ENCODE measurements at regions not wholly inside any gene's neighbourhood (a gene's known extent, or its start where the extent isn't known, plus 50 kb on each side); places are given as distances from the start of the nearest gene placed in this dataset.
"Not testable (repeated sequence)": the region's sequence is repeated elsewhere in the genome, so short reads cannot be mapped to it uniquely, and the experiment has no call there.

GRCh38 chr2:47728551-47728950 lies 54.4 kb upstream of the MSH6 start:
- FAIRE-seq (no peak), DNase-seq (ENCODE audit: low spot score) (no peak)

- DNase-seq (ENCODE audit: low spot score), result no peak
- no peak for FAIRE-seq
These were observed 55.0 kb upstream of the MSH6 start for GRCh38 chr2:47727956-47728355.

- DNase-seq (ENCODE audit: low spot score); FAIRE-seq: not testable (repeated sequence)
These were observed 56.0 kb upstream of the MSH6 start for GRCh38 chr2:47726978-47727377.

- FAIRE-seq, result no peak
- no peak for DNase-seq (ENCODE audit: low spot score)
These were observed 57.1 kb upstream of the MSH6 start for GRCh38 chr2:47725808-47726207.

GRCh38 chr2:47724221-47724981 lies 58.5 kb upstream of the MSH6 start:
- peak; percentile 97 for FAIRE-seq
- DNase-seq (ENCODE audit: low spot score), result peak; percentile 95

- FAIRE-seq, result no peak
- DNase-seq (ENCODE audit: low spot score), result no peak
These were observed 61.6 kb upstream of the MSH6 start for GRCh38 chr2:47721296-47721695.

- DNase-seq (ENCODE audit: low spot score), result no peak
- no peak for FAIRE-seq
These were observed 62.4 kb upstream of the MSH6 start for GRCh38 chr2:47720559-47720958.

GRCh38 chr2:47720036-47720435 lies 62.9 kb upstream of the MSH6 start:
- no peak for DNase-seq (ENCODE audit: low spot score)
- no peak for FAIRE-seq

- DNase-seq (ENCODE audit: low spot score), result no peak
- FAIRE-seq, result no peak
These were observed 63.8 kb upstream of the MSH6 start for GRCh38 chr2:47719099-47719498.

GRCh38 chr2:47716307-47716706 lies 66.6 kb upstream of the MSH6 start:
- not testable (repeated sequence) for FAIRE-seq; DNase-seq (ENCODE audit: low spot score)

GRCh38 chr2:47715552-47715951 lies 67.4 kb upstream of the MSH6 start:
- FAIRE-seq (no peak), DNase-seq (ENCODE audit: low spot score) (no peak)

- FAIRE-seq (no peak), DNase-seq (ENCODE audit: low spot score) (no peak)
These were observed 74.0 kb upstream of the MSH6 start for GRCh38 chr2:47708801-47709499.

- FAIRE-seq, result no peak
- no peak for DNase-seq (ENCODE audit: low spot score)
These were observed 78.7 kb upstream of the MSH6 start for GRCh38 chr2:47704287-47704686.

GRCh38 chr2:47699533-47700215 lies 83.3 kb upstream of the MSH6 start:
- DNase-seq (ENCODE audit: low spot score) (no peak), FAIRE-seq (no peak)

GRCh38 chr2:47698436-47698972 lies 84.4 kb upstream of the MSH6 start:
- FAIRE-seq; DNase-seq (ENCODE audit: low spot score): not testable (repeated sequence)

- DNase-seq (ENCODE audit: low spot score); FAIRE-seq: not testable (repeated sequence)
These were observed 85.1 kb upstream of the MSH6 start for GRCh38 chr2:47697681-47698435.

- DNase-seq (ENCODE audit: low spot score), result no peak
- FAIRE-seq, result no peak
These were observed 85.8 kb upstream of the MSH6 start for GRCh38 chr2:47697000-47697601.

- DNase-seq (ENCODE audit: low spot score), result no peak
- FAIRE-seq, result no peak
These were observed 86.5 kb upstream of the MSH6 start for GRCh38 chr2:47696478-47696831.

- DNase-seq (ENCODE audit: low spot score) (no peak), FAIRE-seq (no peak)
These were observed 87.0 kb upstream of the MSH6 start for GRCh38 chr2:47695800-47696477.

- DNase-seq (ENCODE audit: low spot score); FAIRE-seq: not testable (repeated sequence)
These were observed 88.5 kb upstream of the MSH6 start for GRCh38 chr2:47694451-47694850.

Measured in RCC 7860 (cell line).